HEK293 (cell line): ENCODE measurements at regions not wholly inside any gene's neighbourhood (a gene's known extent, or its start where the extent isn't known, plus 50 kb on each side); places are given as distances from the start of the nearest gene placed in this dataset.

ENCODE experiments used
- CTCF ChIP-seq: fragments of 450-650 bp; formaldehyde crosslinking; IDR thresholded peaks from 2 replicates; pipeline ENCODE4 v1.5.1; 2016; ENCODE audit warnings: missing biosample characterization, missing genetic modification characterization
- GLI2 ChIP-seq: fragments of 450-650 bp; formaldehyde crosslinking; IDR thresholded peaks from 2 replicates; pipeline ENCODE4; 2017; ENCODE audit warnings: missing biosample characterization, missing genetic modification characterization, low read depth, borderline replicate concordance
- KLF7 ChIP-seq: fragments of 450-650 bp; formaldehyde crosslinking; IDR thresholded peaks from 2 replicates; pipeline ENCODE4 v1.5.1; 2016; ENCODE audit warnings: missing biosample characterization, missing genetic modification characterization, borderline replicate concordance
- PATZ1 ChIP-seq: fragments of 450-650 bp; formaldehyde crosslinking; IDR thresholded peaks from 2 replicates; pipeline ENCODE4 v1.5.1; 2016; ENCODE audit warnings: missing biosample characterization, missing genetic modification characterization
- REPIN1 ChIP-seq: fragments of 450-650 bp; formaldehyde crosslinking; IDR thresholded peaks from 2 replicates; pipeline ENCODE4 v1.5.1; 2017; ENCODE audit warnings: missing biosample characterization, missing genetic modification characterization, low read depth
- TCF7L2 ChIP-seq: IDR thresholded peaks from 2 replicates; pipeline ENCODE4 v1.6.1; 2011; ENCODE audit warnings: low read depth, mild to moderate bottlenecking, inconsistent platforms, low read length, moderate library complexity, borderline replicate concordance

GRCh38 chr11:25860677-25861450 lies 471.1 kb upstream of the ANO3 start:
- TF ChIP-seq KLF7: no peak
- no peak for TF ChIP-seq CTCF (tag by site-specific recombination)
- TF ChIP-seq REPIN1: no peak
- no peak for TF ChIP-seq PATZ1 (tag by site-specific recombination)
- no peak for TF ChIP-seq GLI2 (tag by site-specific recombination)
- no peak for TF ChIP-seq TCF7L2
